Endothelial cell of umbilical vein (primary cell): ENCODE measurements at regions not wholly inside any gene's neighbourhood (a gene's known extent, or its start where the extent isn't known, plus 50 kb on each side); places are given as distances from the start of the nearest gene placed in this dataset.

Experiments used
- BruUV-seq: library from RNA; stranded (reverse); fragments of 400-500 nt; replicated peaks from 2 replicates; lab custom pipeline; 2021; lab: Mats Ljungman, UMichigan
- CTCF ChIA-PET: fragments of 300-600, 350-600 bp; sonication (Branson Sonifier 250); formaldehyde crosslinking; loops from one replicate; lab custom pipeline; 2021; ENCODE audit warnings: antibody characterized with exemption, inconsistent platforms; lab: Charles Lee
- POLR2A ChIA-PET: fragments of 300-600, 350-600 bp; sonication (Branson Sonifier 250); formaldehyde crosslinking; loops from one replicate; lab custom pipeline; 2021; ENCODE audit warnings: antibody characterized with exemption, inconsistent platforms; lab: Charles Lee
- DNase-seq: peaks from one replicate; pipeline ENCODE4 v3.0.0-alpha.2; 2011; ENCODE audit warnings: low read depth, low spot score
- FAIRE-seq: peaks from 2 replicates; lab custom pipeline; 2011; peaks lifted over from hg19 to GRCh38; lab: Jason Lieb, UNC
- H2AFZ ChIP-seq: 2 replicates; pipeline ENCODE4 v1.6.0; 2012; ENCODE audit warnings: low read depth, low read length, control low read depth, inconsistent platforms
- H3K27ac ChIP-seq: 2 replicates; pipeline ENCODE4 v1.5.1; 2011; ENCODE audit warnings: low read depth, mild to moderate bottlenecking, control low read depth, low read length, moderate library complexity; ENCODE audit not compliant: insufficient read depth
- H3K27me3 ChIP-seq, 2 experiments: 2 replicates each; pipeline versions ENCODE4 v1.6.0 to v1.6.1; 2011; ENCODE audit warnings: low read length in 2 of 2, mixed read lengths in 1 of 2; ENCODE audit not compliant: control insufficient read depth in 2 of 2, insufficient read depth in 2 of 2
- H3K36me3 ChIP-seq, 2 experiments: 2 replicates in 1 of 2; 3 replicates in 1 of 2; pipeline ENCODE4 v1.5.1; 2011; ENCODE audit warnings: low read length in 2 of 2, mild to moderate bottlenecking in 1 of 2, moderate library complexity in 1 of 2; ENCODE audit not compliant: control insufficient read depth in 2 of 2, insufficient read depth in 2 of 2; ENCODE audit errors: extremely low read depth in 1 of 2
- H3K4me1 ChIP-seq: 3 replicates; pipeline ENCODE4 v1.5.1; 2011; ENCODE audit warnings: mild to moderate bottlenecking, low read length; ENCODE audit not compliant: control insufficient read depth, insufficient read depth; ENCODE audit errors: extremely low read depth
- H3K4me2 ChIP-seq: 2 replicates; pipeline ENCODE4 v1.6.1; 2011; ENCODE audit warnings: low read length, control low read depth, mixed read lengths; ENCODE audit not compliant: insufficient read depth
- H3K4me3 ChIP-seq, 3 experiments: fragments of 200-600 bp in 1 of 3; sonication (generic), shearing (Covaris generic) in 1 of 3; replicated peaks in 1 of 3; 2 replicates each; pipeline ENCODE4 v1.5.1; 2011 to 2016; ENCODE audit warnings: control low read depth in 3 of 3, low read length in 3 of 3, mild to moderate bottlenecking in 2 of 3, inconsistent platforms in 1 of 3, low read depth in 1 of 3, moderate library complexity in 1 of 3; ENCODE audit not compliant: insufficient read depth in 1 of 3
- H3K79me2 ChIP-seq: 2 replicates; pipeline ENCODE4 v1.6.0; 2012; ENCODE audit warnings: low read length, inconsistent platforms; ENCODE audit not compliant: control insufficient read depth, insufficient read depth
- H3K9ac ChIP-seq: replicated peaks from 2 replicates; pipeline ENCODE3; 2011; ENCODE audit warnings: low read length, control low read depth; ENCODE audit not compliant: insufficient read depth; ENCODE audit errors: extremely low read depth
- H3K9me1 ChIP-seq: replicated peaks from 3 replicates; pipeline ENCODE4 v1.6.0; 2011; ENCODE audit warnings: mild to moderate bottlenecking, low read length; ENCODE audit not compliant: control insufficient read depth, insufficient read depth; ENCODE audit errors: extremely low read depth
- H3K9me3 ChIP-seq: replicated peaks from 2 replicates; pipeline ENCODE4 v1.5.1; 2012; ENCODE audit warnings: low read length, inconsistent platforms; ENCODE audit not compliant: control insufficient read depth, insufficient read depth
- H4K20me1 ChIP-seq: replicated peaks from 2 replicates; pipeline ENCODE3; 2011; ENCODE audit warnings: mild to moderate bottlenecking, low read length; ENCODE audit not compliant: control insufficient read depth, insufficient read depth; ENCODE audit errors: extremely low read depth
- EZH2 ChIP-seq: IDR thresholded peaks from 2 replicates; pipeline ENCODE4 v1.6.1; 2012; ENCODE audit warnings: borderline replicate concordance, low read depth, mild to moderate bottlenecking, moderate library complexity, low read length, inconsistent platforms; ENCODE audit not compliant: severe bottlenecking
- FOS ChIP-seq: IDR thresholded peaks from 2 replicates; pipeline ENCODE4 v1.6.1; 2011; ENCODE audit warnings: mild to moderate bottlenecking, low read length, moderate library complexity, borderline replicate concordance; ENCODE audit not compliant: insufficient read depth
- GATA2 ChIP-seq: IDR thresholded peaks from 2 replicates; pipeline ENCODE4 v1.7.0; 2011; ENCODE audit warnings: low read depth, mild to moderate bottlenecking, moderate library complexity, mixed read lengths, low read length; ENCODE audit not compliant: insufficient read length, insufficient read depth
- JUN ChIP-seq: IDR thresholded peaks from 2 replicates; pipeline ENCODE4 v1.6.1; 2011; ENCODE audit warnings: borderline replicate concordance, low read depth; ENCODE audit not compliant: insufficient read length, insufficient read depth
- MYC ChIP-seq: IDR thresholded peaks from one replicate; pipeline ENCODE4 v1.6.1; 2011; ENCODE audit warnings: mild to moderate bottlenecking, low read depth, low read length
- POLR2A ChIP-seq: IDR thresholded peaks from 2 replicates; pipeline ENCODE4 v1.6.1; 2012; ENCODE audit warnings: low read depth, mild to moderate bottlenecking, control low read depth, low read length
- POLR2AphosphoS5 ChIP-seq: IDR thresholded peaks from 2 replicates; pipeline ENCODE4 v1.6.1; 2012; ENCODE audit warnings: low read depth, mild to moderate bottlenecking, control low read depth, low read length, moderate library complexity; ENCODE audit not compliant: insufficient read depth
- dilution Hi-C: fragments of 300-500 bp; cut with MboI; formaldehyde crosslinking; loops from one replicate; pipeline ENCODE4 v1.15.0; 2019; ENCODE audit warnings: low sequenced_read_pairs; ENCODE audit not compliant: extremely low pct_ligation_motif_present
- intact Hi-C: fragments of 100-400 bp; cut with micrococcal nuclease; formaldehyde crosslinking; loops from one replicate; pipeline ENCODE4 v1.10.0; 2022
- TF ChIP-seq, protein P1 (sequence below), 2 donors: IDR thresholded peaks; 1 replicate in 1 of 2; 2 replicates in 1 of 2; pipeline ENCODE4 v1.5.1; 2011; ENCODE audit warnings: low read length in 2 of 2, mild to moderate bottlenecking in 2 of 2, moderate library complexity in 2 of 2, control low read depth in 1 of 2, inconsistent platforms in 1 of 2, low read depth in 1 of 2; ENCODE audit not compliant: insufficient read depth in 1 of 2; ENCODE audit errors: extremely low read depth in 1 of 2
- TF ChIP-seq, protein P2 (sequence below): IDR thresholded peaks from 2 replicates; pipeline ENCODE4 v1.6.1; 2011; ENCODE audit not compliant: insufficient read depth, insufficient read length

DNA sequence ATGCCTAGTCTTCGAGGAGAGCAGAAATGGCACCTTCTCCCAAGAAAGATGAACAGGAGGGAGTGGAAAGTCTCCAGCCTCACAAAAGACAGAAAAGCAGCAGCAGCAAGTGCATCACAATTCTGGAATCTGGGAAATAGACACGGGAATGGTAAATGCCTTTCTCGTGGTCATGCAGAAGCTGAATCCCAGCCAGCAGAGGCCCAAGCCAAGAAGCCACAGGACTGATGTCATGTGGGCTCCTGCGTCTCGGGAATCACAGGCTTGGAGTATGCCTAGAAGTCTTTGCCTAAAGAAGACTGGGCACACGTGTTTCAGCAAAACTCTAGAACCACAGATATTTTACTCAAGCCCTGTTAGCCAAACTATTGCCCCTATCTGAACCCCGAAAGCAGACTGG is 260.3 kb upstream of the PLD5 start:
- ChIA-PET POLR2A (no interaction called here), CTCF (no interaction called here)
- no peaks in the 10 kb centered on the region for H3K27me3 ChIP-seq
- no peaks in the 10 kb centered on the region for H3K4me1 ChIP-seq
- no peaks in the 10 kb centered on the region for H4K20me1 ChIP-seq
- no TSS peak for BruUV-seq
- H3K27ac ChIP-seq, result no peak overlapping the region
- H3K79me2 ChIP-seq, result no peaks in the 10 kb centered on the region
- H3K4me3 ChIP-seq, result no peak overlapping the region
- FAIRE-seq, result no peak
- H3K9ac ChIP-seq, result no peak overlapping the region
- no peak for TF ChIP-seq MYC
- TF ChIP-seq POLR2A, result no peak
- TF ChIP-seq, protein P1, sequence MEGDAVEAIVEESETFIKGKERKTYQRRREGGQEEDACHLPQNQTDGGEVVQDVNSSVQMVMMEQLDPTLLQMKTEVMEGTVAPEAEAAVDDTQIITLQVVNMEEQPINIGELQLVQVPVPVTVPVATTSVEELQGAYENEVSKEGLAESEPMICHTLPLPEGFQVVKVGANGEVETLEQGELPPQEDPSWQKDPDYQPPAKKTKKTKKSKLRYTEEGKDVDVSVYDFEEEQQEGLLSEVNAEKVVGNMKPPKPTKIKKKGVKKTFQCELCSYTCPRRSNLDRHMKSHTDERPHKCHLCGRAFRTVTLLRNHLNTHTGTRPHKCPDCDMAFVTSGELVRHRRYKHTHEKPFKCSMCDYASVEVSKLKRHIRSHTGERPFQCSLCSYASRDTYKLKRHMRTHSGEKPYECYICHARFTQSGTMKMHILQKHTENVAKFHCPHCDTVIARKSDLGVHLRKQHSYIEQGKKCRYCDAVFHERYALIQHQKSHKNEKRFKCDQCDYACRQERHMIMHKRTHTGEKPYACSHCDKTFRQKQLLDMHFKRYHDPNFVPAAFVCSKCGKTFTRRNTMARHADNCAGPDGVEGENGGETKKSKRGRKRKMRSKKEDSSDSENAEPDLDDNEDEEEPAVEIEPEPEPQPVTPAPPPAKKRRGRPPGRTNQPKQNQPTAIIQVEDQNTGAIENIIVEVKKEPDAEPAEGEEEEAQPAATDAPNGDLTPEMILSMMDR (IDR thresholded peaks at IDR 0.05; ENCODE audit: extremely low read depth in 1 of 2, insufficient read depth in 1 of 2, low read depth in 1 of 2, low read length in 2 of 2), result no peak
- TF ChIP-seq JUN, result no peak
- TF ChIP-seq, protein P2, sequence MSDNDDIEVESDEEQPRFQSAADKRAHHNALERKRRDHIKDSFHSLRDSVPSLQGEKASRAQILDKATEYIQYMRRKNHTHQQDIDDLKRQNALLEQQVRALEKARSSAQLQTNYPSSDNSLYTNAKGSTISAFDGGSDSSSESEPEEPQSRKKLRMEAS, result no peak
- TF ChIP-seq GATA2, result no peak
- TF ChIP-seq FOS, result no peak
- no peak for TF ChIP-seq POLR2AphosphoS5
- TF ChIP-seq EZH2, result no peak
- intact Hi-C loops, result no loop called here
- H3K9me1 ChIP-seq, result no peaks in the 10 kb centered on the region
- no peak for DNase-seq
- dilution Hi-C loops, result no loop called here
- H2AFZ ChIP-seq, result no peak overlapping the region
- no peak overlapping the region for H3K4me2 ChIP-seq
- peaks cover 2% of the 10 kb centered on the region for H3K9me3 ChIP-seq
- H3K36me3 ChIP-seq, result no peaks in the 10 kb centered on the region
